H9 (cell line): ENCODE measurements at regions not wholly inside any gene's neighbourhood (a gene's known extent, or its start where the extent isn't known, plus 50 kb on each side); places are given as distances from the start of the nearest gene placed in this dataset.

Source experiments
- DNase-seq: peaks from one replicate; pipeline ENCODE4 v3.0.0-alpha.2; 2017
- H2AFZ ChIP-seq: one replicate; pipeline ENCODE4 v1.6.1; 2013; ENCODE audit warnings: mild to moderate bottlenecking, low read length, control low read depth, moderate library complexity
- H2AK5ac ChIP-seq: 2 replicates; pipeline ENCODE4 v1.6.1; 2013; ENCODE audit warnings: low read length, control low read depth, mixed read lengths; ENCODE audit not compliant: insufficient read length
- H2BK120ac ChIP-seq: one replicate; pipeline ENCODE4 v1.6.1; 2013; ENCODE audit warnings: low read depth, mild to moderate bottlenecking, low read length, control low read depth, inconsistent platforms; ENCODE audit not compliant: poor library complexity, severe bottlenecking
- H2BK12ac ChIP-seq: 2 replicates; pipeline ENCODE4 v1.6.1; 2013; ENCODE audit warnings: low read length, control low read depth, mixed read lengths, low read depth; ENCODE audit not compliant: insufficient read length
- H2BK15ac ChIP-seq: 2 replicates; pipeline ENCODE4 v1.6.1; 2013; ENCODE audit warnings: low read depth, low read length, control low read depth
- H2BK20ac ChIP-seq: one replicate; pipeline ENCODE4 v1.6.1; 2013; ENCODE audit warnings: low read depth, mild to moderate bottlenecking, low read length, control low read depth, inconsistent platforms; ENCODE audit not compliant: poor library complexity, severe bottlenecking
- H2BK5ac ChIP-seq: 2 replicates; pipeline ENCODE4 v1.6.1; 2013; ENCODE audit warnings: low read length, control low read depth, mixed read lengths; ENCODE audit not compliant: insufficient read length
- H3K14ac ChIP-seq: 2 replicates; pipeline ENCODE4 v1.6.1; 2013; ENCODE audit warnings: low read length, control low read depth; ENCODE audit not compliant: insufficient read depth
- H3K18ac ChIP-seq: 2 replicates; pipeline ENCODE4 v1.6.1; 2013; ENCODE audit warnings: low read depth, mild to moderate bottlenecking, mixed read lengths, low read length, control low read depth; ENCODE audit not compliant: insufficient read length
- H3K23ac ChIP-seq: 2 replicates; pipeline ENCODE4 v1.6.1; 2013; ENCODE audit warnings: low read length, control low read depth, mixed read lengths, low read depth; ENCODE audit not compliant: insufficient read length
- H3K23me2 ChIP-seq: 2 replicates; pipeline ENCODE4 v1.6.1; 2013; ENCODE audit warnings: low read depth, mild to moderate bottlenecking, mixed read lengths, low read length, control low read depth; ENCODE audit not compliant: insufficient read length, poor library complexity, severe bottlenecking
- H3K27ac ChIP-seq: 2 replicates; pipeline ENCODE4 v1.5.1; 2013; ENCODE audit warnings: low read length, control low read depth, mixed read lengths, low read depth; ENCODE audit not compliant: insufficient read length
- H3K27me3 ChIP-seq: 2 replicates; pipeline ENCODE4 v1.6.1; 2013; ENCODE audit warnings: low read length, control low read depth, inconsistent platforms; ENCODE audit not compliant: insufficient read depth
- H3K4ac ChIP-seq: 2 replicates; pipeline ENCODE4 v1.6.1; 2013; ENCODE audit warnings: low read depth, mild to moderate bottlenecking, control low read depth, inconsistent platforms, low read length, moderate library complexity
- H3K4me1 ChIP-seq: 2 replicates; pipeline ENCODE4 v1.6.1; 2013; ENCODE audit warnings: low read length, control low read depth, inconsistent platforms; ENCODE audit not compliant: insufficient read depth
- H3K4me2 ChIP-seq: 2 replicates; pipeline ENCODE4 v1.6.1; 2013; ENCODE audit warnings: low read length, control low read depth, mixed read lengths; ENCODE audit not compliant: insufficient read length, insufficient read depth
- H3K56ac ChIP-seq: 2 replicates; pipeline ENCODE4 v1.6.1; 2013; ENCODE audit warnings: low read depth, mild to moderate bottlenecking, mixed read lengths, low read length, control low read depth; ENCODE audit not compliant: insufficient read length
- H3K79me1 ChIP-seq: 2 replicates; pipeline ENCODE4 v1.6.1; 2013; ENCODE audit warnings: low read depth, mild to moderate bottlenecking, moderate library complexity, low read length, control low read depth, inconsistent platforms; ENCODE audit not compliant: insufficient read depth, poor library complexity, severe bottlenecking
- H3K79me2 ChIP-seq: 2 replicates; pipeline ENCODE4 v1.6.1; 2013; ENCODE audit warnings: low read length, control low read depth, inconsistent platforms; ENCODE audit not compliant: insufficient read depth
- H3K9ac ChIP-seq: 2 replicates; pipeline ENCODE4 v1.6.1; 2013; ENCODE audit warnings: low read length, control low read depth, mixed read lengths; ENCODE audit not compliant: insufficient read length; ENCODE audit errors: extremely low read depth
- H3K9me3 ChIP-seq: one replicate; pipeline ENCODE4 v1.6.1; 2013; ENCODE audit warnings: low read depth, low read length, inconsistent platforms; ENCODE audit not compliant: control insufficient read depth
- H3T11ph ChIP-seq: one replicate; pipeline ENCODE4 v1.6.1; 2013; ENCODE audit warnings: mild to moderate bottlenecking, low read length, control low read depth, inconsistent platforms
- H4K20me1 ChIP-seq: one replicate; pipeline ENCODE4 v1.6.1; 2013; ENCODE audit not compliant: control insufficient read depth, insufficient read length, insufficient read depth
- H4K5ac ChIP-seq: 2 replicates; pipeline ENCODE4 v1.6.1; 2013; ENCODE audit warnings: low read depth, mild to moderate bottlenecking, mixed read lengths, low read length, control low read depth; ENCODE audit not compliant: insufficient read length
- H4K8ac ChIP-seq: replicated peaks from 2 replicates; pipeline ENCODE4 v1.6.1; 2013; ENCODE audit warnings: low read length, control low read depth, mixed read lengths, low read depth; ENCODE audit not compliant: insufficient read length
- H4K91ac ChIP-seq: 2 replicates; pipeline ENCODE4 v1.6.1; 2013; ENCODE audit warnings: low read depth, mild to moderate bottlenecking, moderate library complexity, mixed read lengths, low read length, control low read depth; ENCODE audit not compliant: insufficient read length
- H3K27ac Mint-ChIP-seq, 3 experiments: 2 replicates in 2 of 3; 3 replicates in 1 of 3; pipeline ENCODE4 v1.8.0; 2020 to 2021; ENCODE audit warnings: mixed read lengths in 3 of 3, mild to moderate bottlenecking in 1 of 3, moderate library complexity in 1 of 3
- H3K27me3 Mint-ChIP-seq: 2 replicates; pipeline ENCODE4 v1.8.0; 2021; ENCODE audit warnings: low read depth, mild to moderate bottlenecking, moderate library complexity, mixed read lengths
- H3K36me3 Mint-ChIP-seq, 3 experiments: 2 replicates in 2 of 3; 3 replicates in 1 of 3; pipeline ENCODE4 v1.8.0; 2020 to 2021; ENCODE audit warnings: low read depth in 3 of 3, mixed read lengths in 3 of 3; ENCODE audit not compliant: insufficient read depth in 1 of 3
- H3K4me1 Mint-ChIP-seq, 2 experiments: 2 replicates each; pipeline ENCODE4 v1.8.0; 2020; ENCODE audit warnings: mixed read lengths in 2 of 2
- H3K4me3 Mint-ChIP-seq, 2 experiments: 2 replicates in 1 of 2; 3 replicates in 1 of 2; pipeline ENCODE4 v1.8.0; 2020 to 2021; ENCODE audit warnings: mild to moderate bottlenecking in 2 of 2, mixed read lengths in 2 of 2, moderate library complexity in 1 of 2
- H3K9me3 Mint-ChIP-seq, 2 experiments: 2 replicates in 1 of 2; 3 replicates in 1 of 2; pipeline ENCODE4 v1.8.0; 2020; ENCODE audit warnings: mild to moderate bottlenecking in 2 of 2, mixed read lengths in 2 of 2, moderate library complexity in 1 of 2
- CTCF ChIP-seq: fragments of 200-600 bp; sonication (generic); conservative IDR thresholded peaks from 3 replicates; pipeline ENCODE4 v1.8.0; 2021; ENCODE audit warnings: antibody characterized with exemption, mild to moderate bottlenecking
- WGBS: extraction: QIAGEN DNeasy Blood & Tissue Kit; methylation state at CpG from one replicate; pipeline ENCODE4 v1.1.7; 2013; ENCODE audit warnings: missing lambda C conversion rate, low lambda C conversion rate, mixed read lengths; ENCODE audit not compliant: insufficient read length; ENCODE audit errors: extremely low coverage; 5-methylcytosine and 5-hydroxymethylcytosine counted together

GRCh38 chr1:96358057-96358456 is 363.5 kb upstream of the PTBP2 start:
- no peak overlapping the region for H4K8ac ChIP-seq
- no peak overlapping the region for H3T11ph ChIP-seq
- no peak overlapping the region for H2AK5ac ChIP-seq
- H3K79me1 ChIP-seq, result no peaks in the 10 kb centered on the region
- no peak overlapping the region for H3K4me3 Mint-ChIP-seq
- no peaks in the 10 kb centered on the region for H3K23me2 ChIP-seq
- no peak overlapping the region for H3K4me2 ChIP-seq
- H3K14ac ChIP-seq, result no peak overlapping the region
- H2BK12ac ChIP-seq, result no peak overlapping the region
- peaks cover 0 to 4% of the 10 kb centered on the region in 2 experiments; a peak in 1 of 4 replicates for H3K4me1 Mint-ChIP-seq
- H3K18ac ChIP-seq, result no peak overlapping the region
- no peak overlapping the region for H3K27ac ChIP-seq
- no peak overlapping the region for H2BK120ac ChIP-seq
- no peaks in the 10 kb centered on the region for H3K4me1 ChIP-seq
- H3K27me3 ChIP-seq, result no peaks in the 10 kb centered on the region
- no peak for DNase-seq
- H2BK20ac ChIP-seq, result no peak overlapping the region
- no peak overlapping the region for H3K27ac Mint-ChIP-seq
- no peaks in the 10 kb centered on the region for H3K79me2 ChIP-seq
- no peak overlapping the region for H3K23ac ChIP-seq
- TF ChIP-seq CTCF, result no peak
- H3K9me3 Mint-ChIP-seq, result no peaks in the 10 kb centered on the region
- WGBS, result no CpG with 5 or more reads among the region's 3 CpGs
- H2BK5ac ChIP-seq, result no peak overlapping the region
- H2AFZ ChIP-seq, result no peak overlapping the region
- no peak overlapping the region for H4K5ac ChIP-seq
- no peaks in the 10 kb centered on the region for H3K36me3 Mint-ChIP-seq
- H3K9ac ChIP-seq, result no peak overlapping the region
- H3K9me3 ChIP-seq, result no peaks in the 10 kb centered on the region
- H3K27me3 Mint-ChIP-seq, result no peaks in the 10 kb centered on the region
- H3K4ac ChIP-seq, result no peak overlapping the region
- no peak overlapping the region for H2BK15ac ChIP-seq
- no peak overlapping the region for H4K91ac ChIP-seq
- no peaks in the 10 kb centered on the region for H4K20me1 ChIP-seq
- no peak overlapping the region for H3K56ac ChIP-seq
